ENCODE measurements at regions not wholly inside any gene's neighbourhood (a gene's known extent, or its start where the extent isn't known, plus 50 kb on each side); places are given as distances from the start of the nearest gene placed in this dataset.

DNA sequence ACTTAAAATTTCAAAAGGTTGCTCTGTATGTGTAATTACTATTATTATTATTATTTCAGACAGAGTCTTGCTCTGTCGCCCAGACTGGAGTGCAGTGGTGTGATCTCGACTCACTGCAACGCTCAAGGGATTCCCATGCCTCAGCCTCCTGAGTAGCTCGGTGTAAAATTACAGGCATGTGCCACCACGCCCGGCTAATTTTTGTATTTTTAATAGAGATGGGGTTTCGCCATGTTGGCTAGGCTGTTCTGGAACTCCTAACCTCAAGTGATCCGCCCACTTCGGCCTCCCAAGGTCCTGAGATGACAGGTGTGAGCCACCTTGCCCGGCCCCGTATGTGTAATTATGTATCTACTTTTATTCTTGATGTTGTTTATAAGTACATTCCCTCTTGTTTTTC, 65.3 kb upstream of the ZNF217 start:
- TF ChIP-seq CTCF (IDR thresholded peaks at IDR 0.05), result no peak
- no peak for TF ChIP-seq POLR2A (IDR thresholded peaks at IDR 0.05)

All from right lobe of liver (tissue), 4 donors.